NCI-H2107 treated with DMSO at 0.1 percent for 48 hours (cell line): ENCODE measurements at regions not wholly inside any gene's neighbourhood (a gene's known extent, or its start where the extent isn't known, plus 50 kb on each side); places are given as distances from the start of the nearest gene placed in this dataset.

Experiments
- DNase-seq: peaks from one replicate; lab custom pipeline; 2025; ENCODE audit not compliant: unreplicated experiment; lab: John Stamatoyannopoulos, UW

- DNase-seq: no peak
Observed at GRCh38 chr3:59422312-59422711, 372.5 kb upstream of the CFAP20DC start.

- no peak for DNase-seq
Observed at GRCh38 chr3:59418836-59419235, 369.0 kb upstream of the CFAP20DC start.

GRCh38 chr3:59412516-59412915, 362.7 kb upstream of the CFAP20DC start:
- no peak for DNase-seq

- DNase-seq: no peak
Observed at GRCh38 chr3:59411694-59412093, 361.9 kb upstream of the CFAP20DC start.

GRCh38 chr3:59411186-59411585, 361.4 kb upstream of the CFAP20DC start:
- no peak for DNase-seq

- DNase-seq: no peak
Observed at GRCh38 chr3:59408047-59408624, 358.3 kb upstream of the CFAP20DC start.

GRCh38 chr3:59407425-59407824, 357.6 kb upstream of the CFAP20DC start:
- DNase-seq: no peak

- DNase-seq: no peak
Observed at GRCh38 chr3:59406943-59407342, 357.1 kb upstream of the CFAP20DC start.

- DNase-seq: no peak
Observed at GRCh38 chr3:59404851-59405250, 355.0 kb upstream of the CFAP20DC start.

GRCh38 chr3:59404064-59404463, 354.2 kb upstream of the CFAP20DC start:
- DNase-seq: no peak

- no peak for DNase-seq
Observed at GRCh38 chr3:59401924-59402323, 352.1 kb upstream of the CFAP20DC start.

GRCh38 chr3:59392116-59392515, 342.3 kb upstream of the CFAP20DC start:
- no peak for DNase-seq

GRCh38 chr3:59391131-59391530, 341.3 kb upstream of the CFAP20DC start:
- DNase-seq: no peak

- no peak for DNase-seq
Observed at GRCh38 chr3:59388555-59389270, 338.9 kb upstream of the CFAP20DC start.

GRCh38 chr3:59386165-59386564, 336.3 kb upstream of the CFAP20DC start:
- no peak for DNase-seq

- DNase-seq: no peak
Observed at GRCh38 chr3:59385547-59385946, 335.7 kb upstream of the CFAP20DC start.

GRCh38 chr3:59381282-59381681, 331.5 kb upstream of the CFAP20DC start:
- DNase-seq: no peak

- no peak for DNase-seq
Observed at GRCh38 chr3:59380146-59380545, 330.3 kb upstream of the CFAP20DC start.

GRCh38 chr3:59374818-59375211, 325.0 kb upstream of the CFAP20DC start:
- no peak for DNase-seq

- DNase-seq: no peak
Observed at GRCh38 chr3:59374091-59374817, 324.4 kb upstream of the CFAP20DC start.

- DNase-seq: no peak
Observed at GRCh38 chr3:59372346-59372745, 322.5 kb upstream of the CFAP20DC start.
